ENCODE measurements at regions not wholly inside any gene's neighbourhood (a gene's known extent, or its start where the extent isn't known, plus 50 kb on each side); places are given as distances from the start of the nearest gene placed in this dataset.

DNA sequence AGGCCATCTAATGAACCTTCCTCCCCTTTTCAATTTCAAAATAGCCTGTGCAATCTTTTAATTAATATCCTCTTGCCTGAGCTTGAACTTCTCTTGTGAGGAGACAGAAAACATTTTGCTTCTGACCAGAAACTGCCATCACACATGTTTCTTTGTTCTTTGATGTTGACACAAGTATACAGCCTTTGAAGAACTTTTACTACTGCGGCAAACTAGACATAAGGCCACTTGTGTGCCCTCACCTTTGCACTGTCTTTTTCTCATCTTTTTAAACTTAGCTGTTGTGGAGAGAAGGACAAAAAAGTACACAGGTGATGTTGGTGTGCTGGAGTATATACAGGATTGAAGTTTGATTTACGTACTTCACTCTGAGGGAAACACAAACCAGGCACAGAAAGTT, 116.3 kb upstream of the C1GALT1C1 start:
- DNase-seq (no peak), ATAC-seq (ENCODE audit: insufficient read depth, low read depth) (no peak)
- H3K9ac ChIP-seq (ENCODE audit: low read depth, low read length) = no peak overlapping the region
- no peaks in the 10 kb centered on the region for H4K20me1 ChIP-seq (ENCODE audit: insufficient read depth, low read length)
- H3K9me3 ChIP-seq (ENCODE audit: insufficient read depth, low read length, severe bottlenecking) = no peaks in the 10 kb centered on the region
- H3K79me2 ChIP-seq (ENCODE audit: insufficient read depth, low read length) = no peaks in the 10 kb centered on the region
- H3K4me3 ChIP-seq (ENCODE audit: low read depth in 1 of 2, low read length in 2 of 2) = no peak overlapping the region
- no peak overlapping the region for H3K4me2 ChIP-seq (ENCODE audit: insufficient read depth, low read length)
- peaks cover 21% of the 10 kb centered on the region for H3K4me1 ChIP-seq (ENCODE audit: insufficient read depth, low read length)
- no peak overlapping the region for H3K27ac ChIP-seq (ENCODE audit: low read length)
- H2AFZ ChIP-seq (ENCODE audit: low read depth, low read length) = no peak overlapping the region
- H3K36me3 ChIP-seq (ENCODE audit: insufficient read depth, low read length) = no peaks in the 10 kb centered on the region
- no peak for TF ChIP-seq EZH2 (IDR thresholded peaks at IDR 0.05; ENCODE audit: borderline replicate concordance, low read depth, low read length, severe bottlenecking)
- TF ChIP-seq, protein P1, sequence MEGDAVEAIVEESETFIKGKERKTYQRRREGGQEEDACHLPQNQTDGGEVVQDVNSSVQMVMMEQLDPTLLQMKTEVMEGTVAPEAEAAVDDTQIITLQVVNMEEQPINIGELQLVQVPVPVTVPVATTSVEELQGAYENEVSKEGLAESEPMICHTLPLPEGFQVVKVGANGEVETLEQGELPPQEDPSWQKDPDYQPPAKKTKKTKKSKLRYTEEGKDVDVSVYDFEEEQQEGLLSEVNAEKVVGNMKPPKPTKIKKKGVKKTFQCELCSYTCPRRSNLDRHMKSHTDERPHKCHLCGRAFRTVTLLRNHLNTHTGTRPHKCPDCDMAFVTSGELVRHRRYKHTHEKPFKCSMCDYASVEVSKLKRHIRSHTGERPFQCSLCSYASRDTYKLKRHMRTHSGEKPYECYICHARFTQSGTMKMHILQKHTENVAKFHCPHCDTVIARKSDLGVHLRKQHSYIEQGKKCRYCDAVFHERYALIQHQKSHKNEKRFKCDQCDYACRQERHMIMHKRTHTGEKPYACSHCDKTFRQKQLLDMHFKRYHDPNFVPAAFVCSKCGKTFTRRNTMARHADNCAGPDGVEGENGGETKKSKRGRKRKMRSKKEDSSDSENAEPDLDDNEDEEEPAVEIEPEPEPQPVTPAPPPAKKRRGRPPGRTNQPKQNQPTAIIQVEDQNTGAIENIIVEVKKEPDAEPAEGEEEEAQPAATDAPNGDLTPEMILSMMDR (IDR thresholded peaks at IDR 0.05; ENCODE audit: borderline replicate concordance, extremely low read depth, low read length, poor library complexity, severe bottlenecking) = no peak
- no peaks in the 10 kb centered on the region for H3K27me3 ChIP-seq (ENCODE audit: insufficient read depth, low read length, poor library complexity)

DNA sequence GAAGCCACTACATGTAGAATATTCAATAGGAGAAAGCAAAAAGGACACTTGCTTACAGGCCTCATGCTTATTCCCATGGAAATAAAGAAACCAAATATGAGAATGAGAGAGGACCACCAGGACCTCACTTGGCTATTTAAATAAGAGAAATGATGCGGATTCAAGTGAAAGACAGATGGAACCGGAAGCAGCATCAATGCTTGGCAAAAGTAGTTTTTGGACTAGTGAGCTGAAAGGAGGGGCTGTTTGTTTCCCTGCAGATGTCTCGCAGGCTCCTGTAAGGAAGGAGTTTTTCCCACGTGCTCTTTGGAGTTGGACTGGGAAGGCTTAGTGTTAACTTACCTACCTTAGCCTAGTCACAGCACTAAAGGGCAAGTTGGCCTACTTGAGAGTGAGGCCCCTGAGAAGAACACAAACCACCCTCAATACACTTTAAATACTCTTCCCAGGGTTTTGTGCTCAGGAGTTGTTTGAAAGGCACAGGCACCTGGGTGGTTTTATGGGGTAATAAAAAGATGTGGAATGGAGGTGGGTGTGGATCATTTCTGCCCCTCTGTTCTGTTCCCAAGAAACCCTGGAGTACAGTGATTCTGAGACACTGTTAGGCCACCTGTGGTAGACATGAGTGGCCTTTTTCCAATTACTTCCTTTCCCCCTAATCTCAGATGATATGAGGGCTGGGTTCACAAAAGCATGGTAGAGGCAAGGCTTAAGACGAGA, 113.3 kb upstream of the C1GALT1C1 start:
- no peak overlapping the region for H3K9ac ChIP-seq (ENCODE audit: low read depth, low read length)
- H3K36me3 ChIP-seq (ENCODE audit: insufficient read depth, low read length) = no peaks in the 10 kb centered on the region
- ATAC-seq (ENCODE audit: insufficient read depth, low read depth) (no peak), DNase-seq (no peak)
- no peak for TF ChIP-seq EZH2 (IDR thresholded peaks at IDR 0.05; ENCODE audit: borderline replicate concordance, low read depth, low read length, severe bottlenecking)
- TF ChIP-seq, protein P1 (IDR thresholded peaks at IDR 0.05; ENCODE audit: borderline replicate concordance, extremely low read depth, low read length, poor library complexity, severe bottlenecking) = no peak
- no peak overlapping the region for H3K4me3 ChIP-seq (ENCODE audit: low read depth in 1 of 2, low read length in 2 of 2)
- no peaks in the 10 kb centered on the region for H3K79me2 ChIP-seq (ENCODE audit: insufficient read depth, low read length)
- peaks cover 13% of the 10 kb centered on the region; the same call in 1 of the 2 replicates for H3K4me1 ChIP-seq (ENCODE audit: insufficient read depth, low read length)
- H3K9me3 ChIP-seq (ENCODE audit: insufficient read depth, low read length, severe bottlenecking) = no peaks in the 10 kb centered on the region
- no peak overlapping the region for H3K27ac ChIP-seq (ENCODE audit: low read length)
- no peak overlapping the region for H2AFZ ChIP-seq (ENCODE audit: low read depth, low read length)
- H4K20me1 ChIP-seq (ENCODE audit: insufficient read depth, low read length) = no peaks in the 10 kb centered on the region
- no peak overlapping the region for H3K4me2 ChIP-seq (ENCODE audit: insufficient read depth, low read length)
- no peaks in the 10 kb centered on the region for H3K27me3 ChIP-seq (ENCODE audit: insufficient read depth, low read length, poor library complexity)

DNA sequence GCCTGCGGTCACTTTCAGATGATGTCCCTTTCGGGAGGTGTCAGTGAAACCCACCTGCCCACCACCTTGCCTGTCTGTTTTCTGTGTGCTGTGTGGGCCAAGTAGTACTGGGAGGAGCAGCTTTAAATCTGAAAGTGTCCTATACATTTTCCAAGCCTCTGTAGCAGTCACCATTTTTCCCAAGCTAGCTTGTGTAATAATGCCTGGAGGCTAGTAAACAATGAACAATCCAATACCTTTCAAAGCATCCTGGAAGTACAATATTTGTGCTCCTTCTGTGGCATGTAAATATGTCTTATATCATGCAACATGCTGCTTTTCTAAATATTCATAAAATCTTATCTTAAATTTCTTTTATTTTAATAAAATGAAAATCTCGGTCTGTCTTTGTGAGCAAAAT, 111.6 kb upstream of the C1GALT1C1 start:
- Histone ChIP-seq H3K4me3 (ENCODE audit: low read depth in 1 of 2, low read length in 2 of 2) (no peak overlapping the region), H3K27ac (ENCODE audit: low read length) (no peak overlapping the region), H3K4me2 (ENCODE audit: insufficient read depth, low read length) (no peak overlapping the region), H2AFZ (ENCODE audit: low read depth, low read length) (no peak overlapping the region), H3K27me3 (ENCODE audit: insufficient read depth, low read length, poor library complexity) (no peaks in the 10 kb centered on the region), H3K4me1 (ENCODE audit: insufficient read depth, low read length) (peaks cover 10% of the 10 kb centered on the region; the same call in 1 of the 2 replicates), H3K9me3 (ENCODE audit: insufficient read depth, low read length, severe bottlenecking) (no peaks in the 10 kb centered on the region), H3K36me3 (ENCODE audit: insufficient read depth, low read length) (no peaks in the 10 kb centered on the region), H3K79me2 (ENCODE audit: insufficient read depth, low read length) (no peaks in the 10 kb centered on the region), H3K9ac (ENCODE audit: low read depth, low read length) (no peak overlapping the region), H4K20me1 (ENCODE audit: insufficient read depth, low read length) (no peaks in the 10 kb centered on the region)
- TF ChIP-seq, protein P1 (IDR thresholded peaks at IDR 0.05; ENCODE audit: borderline replicate concordance, extremely low read depth, low read length, poor library complexity, severe bottlenecking) = no peak
- TF ChIP-seq EZH2 (IDR thresholded peaks at IDR 0.05; ENCODE audit: borderline replicate concordance, low read depth, low read length, severe bottlenecking) = no peak
- ATAC-seq (ENCODE audit: insufficient read depth, low read depth) = no peak
- DNase-seq = no peak

Measured in DND-41 (cell line).